GM12878 (cell line): ENCODE measurements at regions not wholly inside any gene's neighbourhood (a gene's known extent, or its start where the extent isn't known, plus 50 kb on each side); places are given as distances from the start of the nearest gene placed in this dataset.

Experiments used
- ATAC-seq: fragments of 200-7000 bp; cut with Tn5 transposase; 3 replicates; pipeline ENCODE4 v1.9.1; 2020; ENCODE audit warnings: mild to moderate bottlenecking, moderate library complexity
- BruUV-seq: library from RNA; stranded (reverse); fragments of 400-500 nt; replicated peaks from 2 replicates; lab custom pipeline; 2021; lab: Mats Ljungman, UMichigan
- CTCF ChIA-PET: fragments of 300-600 bp; sonication (Branson Sonifier 250); formaldehyde crosslinking; extraction: SDS; loops from one replicate; lab custom pipeline; 2021; ENCODE audit warnings: inconsistent platforms; lab: Yijun Ruan, JAX
- POLR2A ChIA-PET: fragments of 350-600 bp; formaldehyde crosslinking; extraction: SDS; loops from one replicate; lab custom pipeline; 2021; ENCODE audit warnings: inconsistent platforms; lab: Charles Lee
- RAD21 ChIA-PET: fragments of 300-600 bp; sonication (Branson Sonifier 250); formaldehyde crosslinking; loops from one replicate; lab custom pipeline; 2023; ENCODE audit warnings: antibody characterized with exemption; ENCODE audit not compliant: unreplicated experiment; lab: Charles Lee
- SMC1A ChIA-PET: fragments of 300-600 bp; sonication (Branson Sonifier 250); formaldehyde crosslinking; loops from one replicate; lab custom pipeline; 2023; ENCODE audit not compliant: unreplicated experiment, uncharacterized antibody; lab: Charles Lee
- DNase-seq: peaks from one replicate; pipeline ENCODE4 v3.0.0-alpha.2; 2011; ENCODE audit warnings: low read depth, low spot score
- FAIRE-seq: peaks from 3 replicates; lab custom pipeline; 2011; peaks lifted over from hg19 to GRCh38; lab: Jason Lieb, UNC
- H2AFZ ChIP-seq: 2 replicates; pipeline ENCODE4 v1.6.0; 2011; ENCODE audit warnings: low read depth, low read length, control low read depth; ENCODE audit not compliant: control insufficient read depth
- H3K27ac ChIP-seq: 2 replicates; pipeline ENCODE4 v1.5.1; 2011; ENCODE audit warnings: control low read depth; ENCODE audit not compliant: control insufficient read depth, insufficient read depth
- H3K27me3 ChIP-seq, 2 experiments: replicated peaks in 1 of 2; 2 replicates each; pipeline versions ENCODE4 v1.6.0 to v1.6.1; 2011; ENCODE audit warnings: low read length in 1 of 2; ENCODE audit not compliant: control insufficient read depth in 2 of 2, insufficient read depth in 2 of 2
- H3K36me3 ChIP-seq, 2 experiments: 2 replicates each; pipeline ENCODE4 v1.5.1; 2011; ENCODE audit warnings: low read length in 1 of 2; ENCODE audit not compliant: control insufficient read depth in 2 of 2, insufficient read depth in 2 of 2
- H3K4me1 ChIP-seq: 2 replicates; pipeline ENCODE4 v1.6.1; 2011; ENCODE audit warnings: mild to moderate bottlenecking, low read length, moderate library complexity, mixed read lengths; ENCODE audit not compliant: control insufficient read depth, insufficient read depth
- H3K4me2 ChIP-seq: 2 replicates; pipeline ENCODE4 v1.6.0; 2011; ENCODE audit warnings: control low read depth; ENCODE audit not compliant: control insufficient read depth, insufficient read depth
- H3K4me3 ChIP-seq: fragments of 200-600 bp; sonication (generic); 2 replicates; pipeline ENCODE4 v1.5.1; 2016
- H3K79me2 ChIP-seq: 2 replicates; pipeline ENCODE4 v1.6.0; 2011; ENCODE audit warnings: low read length; ENCODE audit not compliant: control insufficient read depth, insufficient read depth
- H3K9ac ChIP-seq: 2 replicates; pipeline ENCODE4 v1.8.0; 2011; ENCODE audit warnings: low read length, control low read depth, mixed read lengths; ENCODE audit not compliant: control insufficient read depth, insufficient read depth
- H3K9me3 ChIP-seq: replicated peaks from 3 replicates; pipeline ENCODE4 v1.5.1; 2011; ENCODE audit warnings: mild to moderate bottlenecking, low read length; ENCODE audit not compliant: control insufficient read depth, insufficient read depth
- H4K20me1 ChIP-seq: 2 replicates; pipeline ENCODE4 v1.6.0; 2011; ENCODE audit not compliant: control insufficient read depth, insufficient read depth
- FOXK2 ChIP-seq: fragments of 450-650 bp; IDR thresholded peaks from 2 replicates; pipeline ENCODE4 v1.6.1; 2017; ENCODE audit warnings: mild to moderate bottlenecking, moderate library complexity
- HDGF ChIP-seq: fragments of 450-650 bp; IDR thresholded peaks from 2 replicates; pipeline ENCODE4 v1.6.1; 2016; ENCODE audit warnings: antibody characterized with exemption
- MEF2A ChIP-seq: IDR thresholded peaks from 2 replicates; pipeline ENCODE4 v1.6.1; 2011; ENCODE audit warnings: low read depth, mild to moderate bottlenecking, low read length, moderate library complexity; ENCODE audit not compliant: insufficient read depth
- SIX5 ChIP-seq: IDR thresholded peaks from 2 replicates; pipeline ENCODE4 v1.6.1; 2011; ENCODE audit warnings: mild to moderate bottlenecking, low read depth, low read length, moderate library complexity; ENCODE audit not compliant: severe bottlenecking
- STAT3 ChIP-seq: IDR thresholded peaks from 2 replicates; pipeline ENCODE4 v1.6.1; 2011; ENCODE audit warnings: low read depth, low read length, improper control_type of control experiment
- USF2 ChIP-seq: IDR thresholded peaks from 2 replicates; pipeline ENCODE4 v1.6.1; 2011; ENCODE audit warnings: low read depth, low read length, improper control_type of control experiment, borderline replicate concordance
- ZNF217 ChIP-seq: fragments of 450-650 bp; IDR thresholded peaks from 2 replicates; pipeline ENCODE4 v1.6.1; 2017; ENCODE audit warnings: antibody characterized with exemption, mild to moderate bottlenecking
- WGBS: methylation state at CpG from one replicate; pipeline ENCODE4 v1.1.6; 2016; ENCODE audit warnings: low lambda C conversion rate; ENCODE audit not compliant: insufficient replicate concordance, insufficient coverage; ENCODE audit errors: missing lambda C conversion rate; 5-methylcytosine and 5-hydroxymethylcytosine counted together
- in situ Hi-C: fragments of 300-500 bp; cut with MboI; formaldehyde crosslinking; loops from 9 replicates; pipeline ENCODE4 v1.14.3; 2018; ENCODE audit warnings: mixed read lengths
- intact Hi-C: fragments of 100-400 bp; cut with micrococcal nuclease; formaldehyde crosslinking; loops from one replicate; pipeline ENCODE4 v1.14.2; 2022; ENCODE audit not compliant: unreplicated experiment

DNA sequence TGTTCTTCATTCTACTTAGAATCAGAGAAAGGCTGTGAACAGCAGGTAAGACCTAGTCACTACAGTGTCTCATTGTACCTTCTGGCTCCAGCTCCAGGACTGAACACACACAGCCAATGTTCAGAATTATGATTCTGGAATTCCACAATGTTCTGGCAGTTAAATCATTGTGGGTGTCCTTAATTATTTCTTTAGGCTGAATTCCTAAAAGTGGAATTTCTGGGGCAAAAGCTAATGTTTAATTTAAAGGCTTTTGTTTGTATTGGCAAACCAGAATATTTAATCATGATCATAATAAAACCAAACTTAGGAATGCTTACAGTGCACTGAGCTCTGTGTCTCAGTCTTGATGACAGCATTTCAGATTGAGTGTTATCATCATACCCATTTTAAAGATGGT lies 67.0 kb upstream of the FAT1 start (continued):
- TF ChIP-seq USF2: no peak
- TF ChIP-seq, all 136 proteins: peak for 0

DNA sequence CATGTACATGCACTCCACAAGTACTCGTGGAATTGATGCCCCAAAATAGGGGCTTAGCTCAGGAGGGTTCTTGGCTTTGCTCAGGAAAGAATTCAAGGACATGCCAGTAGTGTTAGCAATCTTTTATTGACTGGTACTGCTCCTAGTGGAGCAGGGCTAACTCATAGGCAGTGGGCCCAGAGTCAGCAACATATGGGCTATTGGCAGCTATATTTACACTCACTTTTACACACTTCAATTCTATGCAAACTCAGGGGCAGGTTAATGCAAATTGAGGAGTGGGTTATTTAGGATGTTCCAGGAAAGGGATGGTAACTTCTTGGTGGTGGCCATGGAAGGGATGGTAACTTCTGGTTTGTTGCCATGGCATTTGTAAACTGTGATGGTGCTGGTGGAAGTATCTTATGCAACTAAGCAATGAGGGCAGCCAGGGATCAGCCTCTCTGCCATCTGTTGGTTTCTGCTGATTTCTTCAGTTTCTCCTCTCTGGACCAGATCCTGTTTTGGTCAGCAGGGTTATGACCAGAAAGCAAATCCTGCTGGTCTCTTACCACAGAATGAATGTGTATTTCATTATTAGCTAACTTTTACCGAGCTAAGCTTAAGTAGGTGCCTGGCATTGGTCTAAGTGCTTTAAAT lies 69.2 kb upstream of the FAT1 start:
- no peaks in the 10 kb centered on the region for H3K27me3 ChIP-seq
- H3K4me1 ChIP-seq: no peaks in the 10 kb centered on the region
- no peak for ATAC-seq
- ChIA-PET POLR2A (no interaction called here), SMC1A (interaction anchor here (1.2 kb wide), 1 partner anchor 15 kb away, joined by 3 read pairs; no protein-coding TSS in a partner anchor), CTCF (no interaction called here), RAD21 (no interaction called here)
- no peak overlapping the region for H3K9ac ChIP-seq
- in situ Hi-C loops: no loop called here
- FAIRE-seq: no peak
- no peak overlapping the region for H3K4me3 ChIP-seq
- H3K36me3 ChIP-seq: no peaks in the 10 kb centered on the region
- TF ChIP-seq HDGF (no peak), ZNF217 (no peak), STAT3 (no peak), FOXK2 (no peak), MEF2A (no peak), SIX5 (no peak)
- no peaks in the 10 kb centered on the region for H4K20me1 ChIP-seq
- intact Hi-C loops: no loop called here
- H3K27ac ChIP-seq: no peak overlapping the region
- WGBS: 0% methylated on average over 2 of the region's 2 CpGs
- DNase-seq: no peak
- no peak overlapping the region for H2AFZ ChIP-seq
- no peak overlapping the region for H3K4me2 ChIP-seq
- no peaks in the 10 kb centered on the region for H3K9me3 ChIP-seq
- H3K79me2 ChIP-seq: no peaks in the 10 kb centered on the region
- no TSS peak for BruUV-seq
